Rectal smooth muscle tissue (tissue), 1 donor: ENCODE measurements at regions not wholly inside any gene's neighbourhood (a gene's known extent, or its start where the extent isn't known, plus 50 kb on each side); places are given as distances from the start of the nearest gene placed in this dataset.

ENCODE experiments used
- H3K27ac ChIP-seq: one replicate; pipeline ENCODE4 v1.7.0; 2013; ENCODE audit warnings: low read depth, low read length, inconsistent platforms
- H3K27me3 ChIP-seq: one replicate; pipeline ENCODE4 v1.7.0; 2013; ENCODE audit warnings: low read length; ENCODE audit not compliant: control insufficient read depth, insufficient read depth
- H3K36me3 ChIP-seq: one replicate; pipeline ENCODE4 v1.7.0; 2013; ENCODE audit warnings: low read length; ENCODE audit not compliant: control insufficient read depth, insufficient read depth
- H3K4me1 ChIP-seq: one replicate; pipeline ENCODE4 v1.7.0; 2013; ENCODE audit warnings: low read length; ENCODE audit not compliant: control insufficient read depth, insufficient read depth
- H3K4me3 ChIP-seq: one replicate; pipeline ENCODE4 v1.7.0; 2013; ENCODE audit warnings: low read length
- H3K9ac ChIP-seq: one replicate; pipeline ENCODE4 v1.7.0; 2013; ENCODE audit warnings: low read length

- Histone ChIP-seq H3K27ac (no peak overlapping the region), H3K4me3 (no peak overlapping the region), H3K27me3 (no peaks in the 10 kb centered on the region), H3K9ac (no peak overlapping the region), H3K36me3 (no peaks in the 10 kb centered on the region), H3K4me1 (no peaks in the 10 kb centered on the region)
Measured at GRCh38 chr7:106177738-106178592, 65.9 kb upstream of the SYPL1 start.

- H3K9ac ChIP-seq = no peak overlapping the region
Measured at GRCh38 chr7:106177300-106177690, 65.2 kb upstream of the SYPL1 start.

GRCh38 chr7:106176414-106177299 is 64.5 kb upstream of the SYPL1 start:
- H3K4me1 ChIP-seq = no peaks in the 10 kb centered on the region
- H3K27me3 ChIP-seq = no peaks in the 10 kb centered on the region
- no peak overlapping the region for H3K9ac ChIP-seq
- no peaks in the 10 kb centered on the region for H3K36me3 ChIP-seq
- no peak overlapping the region for H3K4me3 ChIP-seq
- H3K27ac ChIP-seq = no peak overlapping the region

More at GRCh38 chr7:106177300-106177690, 65.2 kb upstream of the SYPL1 start:
- H3K27ac ChIP-seq = no peak overlapping the region
- no peak overlapping the region for H3K4me3 ChIP-seq
- H3K4me1 ChIP-seq = no peaks in the 10 kb centered on the region
- no peaks in the 10 kb centered on the region for H3K27me3 ChIP-seq
- H3K36me3 ChIP-seq = no peaks in the 10 kb centered on the region

- no peak overlapping the region for H3K9ac ChIP-seq
- no peaks in the 10 kb centered on the region for H3K36me3 ChIP-seq
- H3K27ac ChIP-seq = no peak overlapping the region
Measured at GRCh38 chr7:106175507-106175906, 63.4 kb upstream of the SYPL1 start.

GRCh38 chr7:106170651-106171050 is 58.5 kb upstream of the SYPL1 start:
- H3K27ac ChIP-seq = no peak overlapping the region
- H3K9ac ChIP-seq = no peak overlapping the region
- no peaks in the 10 kb centered on the region for H3K27me3 ChIP-seq
- no peaks in the 10 kb centered on the region for H3K36me3 ChIP-seq
- peaks cover 14% of the 10 kb centered on the region for H3K4me1 ChIP-seq
- no peak overlapping the region for H3K4me3 ChIP-seq

More at GRCh38 chr7:106175507-106175906, 63.4 kb upstream of the SYPL1 start:
- H3K27me3 ChIP-seq = no peaks in the 10 kb centered on the region
- H3K4me3 ChIP-seq = no peak overlapping the region
- no peaks in the 10 kb centered on the region for H3K4me1 ChIP-seq

GRCh38 chr7:106169821-106170610 is 57.9 kb upstream of the SYPL1 start:
- Histone ChIP-seq H3K27ac (no peak overlapping the region), H3K36me3 (no peaks in the 10 kb centered on the region), H3K27me3 (no peaks in the 10 kb centered on the region), H3K9ac (no peak overlapping the region), H3K4me3 (no peak overlapping the region), H3K4me1 (peaks cover 14% of the 10 kb centered on the region)

- Histone ChIP-seq H3K27me3 (no peaks in the 10 kb centered on the region), H3K27ac (peak overlapping the region; percentile 1), H3K9ac (no peak overlapping the region), H3K36me3 (no peaks in the 10 kb centered on the region), H3K4me3 (no peak overlapping the region), H3K4me1 (peaks cover 14% of the 10 kb centered on the region)
Measured at GRCh38 chr7:106167439-106168136, 55.5 kb upstream of the SYPL1 start.

- H3K36me3 ChIP-seq = no peaks in the 10 kb centered on the region
- H3K9ac ChIP-seq = no peak overlapping the region
- H3K27me3 ChIP-seq = no peaks in the 10 kb centered on the region
- peaks cover 14% of the 10 kb centered on the region for H3K4me1 ChIP-seq
- no peak overlapping the region for H3K27ac ChIP-seq
- no peak overlapping the region for H3K4me3 ChIP-seq
Measured at GRCh38 chr7:106166651-106167342, 54.7 kb upstream of the SYPL1 start.

- Histone ChIP-seq H3K27me3 (no peaks in the 10 kb centered on the region), H3K9ac (no peak overlapping the region), H3K4me1 (peaks cover 14% of the 10 kb centered on the region), H3K4me3 (no peak overlapping the region), H3K36me3 (no peaks in the 10 kb centered on the region), H3K27ac (no peak overlapping the region)
Measured at GRCh38 chr7:106165337-106165736, 53.2 kb upstream of the SYPL1 start.

- Histone ChIP-seq H3K27me3 (no peaks in the 10 kb centered on the region), H3K4me3 (no peak overlapping the region), H3K9ac (no peak overlapping the region), H3K4me1 (peaks cover 14% of the 10 kb centered on the region), H3K36me3 (no peaks in the 10 kb centered on the region), H3K27ac (no peak overlapping the region)
Measured at GRCh38 chr7:106163257-106163656, 51.1 kb upstream of the SYPL1 start.
